ENCODE measurements at regions not wholly inside any gene's neighbourhood (a gene's known extent, or its start where the extent isn't known, plus 50 kb on each side); places are given as distances from the start of the nearest gene placed in this dataset.

DNA sequence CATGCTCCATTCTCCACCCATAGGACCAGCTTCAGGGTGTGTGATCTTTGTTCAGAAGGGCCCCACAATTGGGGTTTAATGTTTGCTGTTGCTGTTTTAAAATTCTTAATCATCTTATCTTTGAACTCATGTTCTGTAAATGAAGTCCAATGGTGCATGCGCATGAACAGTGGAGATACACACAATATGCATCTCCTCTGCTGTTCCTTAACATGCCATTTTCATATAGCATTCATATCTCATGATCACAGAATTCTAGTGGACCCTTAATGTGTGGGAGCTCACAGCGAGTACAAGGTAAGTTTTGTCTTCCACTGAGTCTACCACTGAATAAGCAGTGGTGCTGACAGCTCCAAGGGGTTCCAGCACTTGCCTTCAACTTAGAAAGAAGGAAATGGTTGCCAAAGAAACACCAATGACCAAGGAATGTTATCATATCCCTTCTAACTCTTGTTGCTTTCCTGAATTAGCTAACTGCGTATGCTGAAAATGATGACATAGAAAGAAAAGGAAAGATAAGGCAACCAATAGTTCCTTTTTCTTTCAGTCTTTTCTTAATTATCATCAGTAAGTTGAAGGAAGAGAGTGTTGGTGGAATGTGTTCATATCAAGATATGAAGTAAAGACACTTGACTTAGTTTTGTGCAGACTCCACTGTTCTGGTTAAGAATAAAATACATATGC lies 149.3 kb upstream of the FOXN2 start:
- Histone ChIP-seq H3K36me3 (ENCODE audit: insufficient read depth, low read length) (no peaks in the 10 kb centered on the region), H3K4me2 (ENCODE audit: low read depth, low read length, poor library complexity, severe bottlenecking) (no peak overlapping the region), H3K9me3 (ENCODE audit: insufficient read depth, low read depth, low read length) (no peaks in the 10 kb centered on the region), H3K4me1 (ENCODE audit: insufficient read depth, low read length, poor library complexity, severe bottlenecking) (no peaks in the 10 kb centered on the region), H3K9me2 (replicated peaks; ENCODE audit: low read depth, low read length) (no peaks in the 10 kb centered on the region), H2AFZ (ENCODE audit: low read length) (no peak overlapping the region), H3K4me3 (ENCODE audit: low read length, poor library complexity, severe bottlenecking) (no peak overlapping the region), H4K20me1 (ENCODE audit: insufficient read depth, low read length, poor library complexity, severe bottlenecking) (no peaks in the 10 kb centered on the region), H3F3A (ENCODE audit: low read depth) (no peaks in the 10 kb centered on the region), H3K27me3 (ENCODE audit: insufficient read depth, low read length, poor library complexity, severe bottlenecking) (no peaks in the 10 kb centered on the region), H3K9ac (ENCODE audit: low read depth, low read length, poor library complexity, severe bottlenecking) (no peak overlapping the region), H3K79me2 (ENCODE audit: insufficient read depth, low read length) (no peaks in the 10 kb centered on the region)
- TF ChIP-seq, protein P1, sequence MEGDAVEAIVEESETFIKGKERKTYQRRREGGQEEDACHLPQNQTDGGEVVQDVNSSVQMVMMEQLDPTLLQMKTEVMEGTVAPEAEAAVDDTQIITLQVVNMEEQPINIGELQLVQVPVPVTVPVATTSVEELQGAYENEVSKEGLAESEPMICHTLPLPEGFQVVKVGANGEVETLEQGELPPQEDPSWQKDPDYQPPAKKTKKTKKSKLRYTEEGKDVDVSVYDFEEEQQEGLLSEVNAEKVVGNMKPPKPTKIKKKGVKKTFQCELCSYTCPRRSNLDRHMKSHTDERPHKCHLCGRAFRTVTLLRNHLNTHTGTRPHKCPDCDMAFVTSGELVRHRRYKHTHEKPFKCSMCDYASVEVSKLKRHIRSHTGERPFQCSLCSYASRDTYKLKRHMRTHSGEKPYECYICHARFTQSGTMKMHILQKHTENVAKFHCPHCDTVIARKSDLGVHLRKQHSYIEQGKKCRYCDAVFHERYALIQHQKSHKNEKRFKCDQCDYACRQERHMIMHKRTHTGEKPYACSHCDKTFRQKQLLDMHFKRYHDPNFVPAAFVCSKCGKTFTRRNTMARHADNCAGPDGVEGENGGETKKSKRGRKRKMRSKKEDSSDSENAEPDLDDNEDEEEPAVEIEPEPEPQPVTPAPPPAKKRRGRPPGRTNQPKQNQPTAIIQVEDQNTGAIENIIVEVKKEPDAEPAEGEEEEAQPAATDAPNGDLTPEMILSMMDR (conservative IDR thresholded peaks at IDR 0.05; ENCODE audit: low read length) = no peak
- TF ChIP-seq EZH2phosphoT487 (IDR thresholded peaks at IDR 0.05; ENCODE audit: borderline replicate concordance) = no peak

GRCh38 chr2:48169141-48169592 lies 145.3 kb upstream of the FOXN2 start:
- no peaks in the 10 kb centered on the region for H3K9me3 ChIP-seq (ENCODE audit: insufficient read depth, low read depth, low read length)
- no peaks in the 10 kb centered on the region for H3K27me3 ChIP-seq (ENCODE audit: insufficient read depth, low read length, poor library complexity, severe bottlenecking)
- no peak overlapping the region for H3K4me2 ChIP-seq (ENCODE audit: low read depth, low read length, poor library complexity, severe bottlenecking)
- H3F3A ChIP-seq (ENCODE audit: low read depth) = no peaks in the 10 kb centered on the region
- no peaks in the 10 kb centered on the region for H4K20me1 ChIP-seq (ENCODE audit: insufficient read depth, low read length, poor library complexity, severe bottlenecking)
- no peaks in the 10 kb centered on the region for H3K9me2 ChIP-seq (replicated peaks; ENCODE audit: low read depth, low read length)
- no peak overlapping the region for H3K4me3 ChIP-seq (ENCODE audit: low read length, poor library complexity, severe bottlenecking)
- H2AFZ ChIP-seq (ENCODE audit: low read length) = no peak overlapping the region
- no peaks in the 10 kb centered on the region for H3K4me1 ChIP-seq (ENCODE audit: insufficient read depth, low read length, poor library complexity, severe bottlenecking)
- TF ChIP-seq, protein P1 (conservative IDR thresholded peaks at IDR 0.05; ENCODE audit: low read length) = no peak
- no peak for TF ChIP-seq EZH2phosphoT487 (IDR thresholded peaks at IDR 0.05; ENCODE audit: borderline replicate concordance)
- H3K9ac ChIP-seq (ENCODE audit: low read depth, low read length, poor library complexity, severe bottlenecking) = no peak overlapping the region
- no peaks in the 10 kb centered on the region for H3K36me3 ChIP-seq (ENCODE audit: insufficient read depth, low read length)
- H3K79me2 ChIP-seq (ENCODE audit: insufficient read depth, low read length) = no peaks in the 10 kb centered on the region

DNA sequence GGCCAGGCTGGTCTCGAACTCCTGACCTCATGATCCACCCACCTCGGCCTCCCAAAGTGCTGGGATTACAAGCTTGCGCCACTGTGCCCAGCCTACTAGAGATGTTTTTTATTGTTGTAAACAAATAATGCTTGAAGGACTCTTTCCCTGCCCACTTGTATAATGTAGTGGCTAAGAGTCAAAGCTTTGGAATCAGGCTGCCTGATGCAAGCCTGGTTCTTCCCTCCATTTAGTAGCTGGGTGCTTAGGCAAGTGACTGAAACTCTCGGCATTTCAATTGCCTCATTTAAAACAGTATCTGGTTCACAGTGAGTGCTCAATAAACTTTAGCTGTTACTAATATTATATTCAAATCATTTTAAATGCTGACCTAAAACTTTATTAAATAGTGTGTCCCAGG lies 144.2 kb upstream of the FOXN2 start:
- Histone ChIP-seq H3F3A (ENCODE audit: low read depth) (no peaks in the 10 kb centered on the region), H3K4me1 (ENCODE audit: insufficient read depth, low read length, poor library complexity, severe bottlenecking) (no peaks in the 10 kb centered on the region), H3K9me3 (ENCODE audit: insufficient read depth, low read depth, low read length) (no peaks in the 10 kb centered on the region), H3K9ac (ENCODE audit: low read depth, low read length, poor library complexity, severe bottlenecking) (no peak overlapping the region), H3K4me3 (ENCODE audit: low read length, poor library complexity, severe bottlenecking) (no peak overlapping the region), H4K20me1 (ENCODE audit: insufficient read depth, low read length, poor library complexity, severe bottlenecking) (no peaks in the 10 kb centered on the region), H3K4me2 (ENCODE audit: low read depth, low read length, poor library complexity, severe bottlenecking) (no peak overlapping the region), H3K36me3 (ENCODE audit: insufficient read depth, low read length) (no peaks in the 10 kb centered on the region), H3K27me3 (ENCODE audit: insufficient read depth, low read length, poor library complexity, severe bottlenecking) (no peaks in the 10 kb centered on the region), H3K79me2 (ENCODE audit: insufficient read depth, low read length) (no peaks in the 10 kb centered on the region), H3K9me2 (replicated peaks; ENCODE audit: low read depth, low read length) (no peaks in the 10 kb centered on the region), H2AFZ (ENCODE audit: low read length) (no peak overlapping the region)
- TF ChIP-seq, protein P1 (conservative IDR thresholded peaks at IDR 0.05; ENCODE audit: low read length) = no peak
- no peak for TF ChIP-seq EZH2phosphoT487 (IDR thresholded peaks at IDR 0.05; ENCODE audit: borderline replicate concordance)
